ENCODE measurements at regions not wholly inside any gene's neighbourhood (a gene's known extent, or its start where the extent isn't known, plus 50 kb on each side); places are given as distances from the start of the nearest gene placed in this dataset.

- TF ChIP-seq CTCF (IDR thresholded peaks at IDR 0.05 in 2 of 3, conservative IDR thresholded peaks at IDR 0.05 in 1 of 3; ENCODE audit: borderline replicate concordance in 1 of 3, insufficient read depth in 1 of 3, low read depth in 2 of 3, low read length in 2 of 3) (no peak), EZH2 (IDR thresholded peaks at IDR 0.05) (no peak), POLR2A (IDR thresholded peaks at IDR 0.05; ENCODE audit: borderline replicate concordance, extremely low read depth, insufficient read depth, insufficient read length) (no peak), EZH2phosphoT487 (IDR thresholded peaks at IDR 0.05; ENCODE audit: borderline replicate concordance) (no peak), ZNF274 (IDR thresholded peaks at IDR 0.05; ENCODE audit: low read depth, low read length) (no peak), MAX (IDR thresholded peaks at IDR 0.05) (no peak), CEBPB (IDR thresholded peaks at IDR 0.05; ENCODE audit: low read depth) (no peak), SRF (IDR thresholded peaks at IDR 0.05; ENCODE audit: low read depth) (no peak), EGR1 (IDR thresholded peaks at IDR 0.05; ENCODE audit: low read depth) (no peak), ZBTB33 (IDR thresholded peaks at IDR 0.05; ENCODE audit: extremely low read depth, insufficient replicate concordance, low read length) (no peak), SIN3A (IDR thresholded peaks at IDR 0.05; ENCODE audit: low read depth) (no peak), RAD21 (IDR thresholded peaks at IDR 0.05; ENCODE audit: low read depth) (no peak), ZFX (IDR thresholded peaks at IDR 0.05) (no peak), YY1 (IDR thresholded peaks at IDR 0.05; ENCODE audit: extremely low read depth, insufficient replicate concordance, low read depth, low read length) (no peak)
These were observed 789.3 kb downstream of the FRK start for GRCh38 chr6:115271434-115271833.
